ENCODE measurements at regions not wholly inside any gene's neighbourhood (a gene's known extent, or its start where the extent isn't known, plus 50 kb on each side); places are given as distances from the start of the nearest gene placed in this dataset.

DNA sequence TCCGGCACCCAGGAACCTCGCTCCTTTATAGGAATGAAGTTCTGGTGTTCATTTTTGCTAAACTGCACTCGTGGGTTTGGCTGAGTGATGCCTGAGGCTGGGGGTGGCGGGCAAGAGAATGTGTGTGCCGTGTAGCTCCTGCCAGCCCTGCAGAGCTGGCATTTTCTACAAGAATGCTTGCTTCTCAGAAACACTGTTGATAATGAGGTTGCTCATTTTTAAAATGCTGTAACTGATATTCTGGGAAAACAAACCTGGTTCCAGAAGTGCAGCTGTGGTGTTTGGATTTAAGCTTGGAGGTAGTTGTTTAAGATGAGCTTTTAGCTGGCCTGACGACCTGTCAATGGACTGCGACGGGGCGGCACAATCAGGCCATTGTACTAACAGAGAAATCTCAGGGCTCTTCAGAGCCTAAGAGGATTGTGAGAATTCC, 511.9 kb upstream of the TNP1 start:
- TF ChIP-seq, protein P1, sequence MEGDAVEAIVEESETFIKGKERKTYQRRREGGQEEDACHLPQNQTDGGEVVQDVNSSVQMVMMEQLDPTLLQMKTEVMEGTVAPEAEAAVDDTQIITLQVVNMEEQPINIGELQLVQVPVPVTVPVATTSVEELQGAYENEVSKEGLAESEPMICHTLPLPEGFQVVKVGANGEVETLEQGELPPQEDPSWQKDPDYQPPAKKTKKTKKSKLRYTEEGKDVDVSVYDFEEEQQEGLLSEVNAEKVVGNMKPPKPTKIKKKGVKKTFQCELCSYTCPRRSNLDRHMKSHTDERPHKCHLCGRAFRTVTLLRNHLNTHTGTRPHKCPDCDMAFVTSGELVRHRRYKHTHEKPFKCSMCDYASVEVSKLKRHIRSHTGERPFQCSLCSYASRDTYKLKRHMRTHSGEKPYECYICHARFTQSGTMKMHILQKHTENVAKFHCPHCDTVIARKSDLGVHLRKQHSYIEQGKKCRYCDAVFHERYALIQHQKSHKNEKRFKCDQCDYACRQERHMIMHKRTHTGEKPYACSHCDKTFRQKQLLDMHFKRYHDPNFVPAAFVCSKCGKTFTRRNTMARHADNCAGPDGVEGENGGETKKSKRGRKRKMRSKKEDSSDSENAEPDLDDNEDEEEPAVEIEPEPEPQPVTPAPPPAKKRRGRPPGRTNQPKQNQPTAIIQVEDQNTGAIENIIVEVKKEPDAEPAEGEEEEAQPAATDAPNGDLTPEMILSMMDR (IDR thresholded peaks at IDR 0.05; ENCODE audit: borderline replicate concordance, extremely low read depth, low read length, poor library complexity, severe bottlenecking): no peak
- no peak for TF ChIP-seq EZH2 (IDR thresholded peaks at IDR 0.05; ENCODE audit: borderline replicate concordance, low read depth, low read length, severe bottlenecking)
